DMS53 treated with DMSO at 0.1 percent for 48 hours (cell line): ENCODE measurements at regions not wholly inside any gene's neighbourhood (a gene's known extent, or its start where the extent isn't known, plus 50 kb on each side); places are given as distances from the start of the nearest gene placed in this dataset.

ENCODE experiments used
- DNase-seq: peaks from one replicate; lab custom pipeline; 2025; ENCODE audit not compliant: unreplicated experiment; lab: John Stamatoyannopoulos, UW

DNA sequence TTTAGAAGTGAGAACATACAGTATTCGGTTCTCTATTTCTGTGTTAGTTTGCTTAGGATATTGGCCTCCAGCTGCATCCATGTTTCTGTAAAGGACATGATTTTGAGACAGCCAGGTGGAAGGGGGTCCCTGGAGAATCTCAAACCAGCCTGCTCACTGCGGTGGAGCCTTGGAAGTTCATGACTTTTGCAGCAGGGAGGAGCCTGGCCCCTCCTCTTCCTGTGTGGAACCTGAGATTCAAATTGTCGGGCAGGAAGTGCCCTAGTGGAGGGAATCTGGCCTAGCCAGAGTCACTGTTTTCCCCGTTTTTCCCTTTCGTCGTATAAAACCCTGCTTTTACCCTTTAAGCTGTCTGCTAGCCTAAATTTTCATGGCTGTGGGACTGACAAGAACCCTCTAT lies 762.6 kb downstream of the PCDH18 start:
- no peak for DNase-seq

GRCh38 chr4:136768925-136769275 lies 763.4 kb downstream of the PCDH18 start:
- DNase-seq: no peak

- DNase-seq: no peak
Observed at GRCh38 chr4:136768213-136768924, 763.9 kb downstream of the PCDH18 start.

DNA sequence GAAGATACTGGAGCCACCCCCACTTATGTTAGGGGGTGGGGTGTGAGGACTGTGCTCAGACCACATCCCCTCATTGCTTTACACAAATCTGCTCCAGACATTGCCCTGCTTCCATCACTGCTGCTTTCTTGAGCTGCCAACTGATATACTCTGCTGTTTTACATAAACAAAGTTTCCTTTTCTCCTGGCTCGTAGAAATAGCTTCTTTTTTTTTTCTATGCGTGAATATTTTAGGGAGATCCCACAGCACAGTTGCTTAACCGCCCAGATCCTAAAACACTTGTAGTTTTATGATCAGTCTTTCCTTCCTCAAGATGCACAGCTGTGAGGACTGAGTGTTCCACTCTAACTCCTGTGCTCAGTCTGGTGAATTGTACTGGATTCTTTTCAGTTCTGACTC lies 768.4 kb downstream of the PCDH18 start:
- DNase-seq: no peak

GRCh38 chr4:136755531-136755916 lies 776.8 kb downstream of the PCDH18 start:
- DNase-seq: no peak

GRCh38 chr4:136754810-136755530 lies 777.3 kb downstream of the PCDH18 start:
- no peak for DNase-seq

DNA sequence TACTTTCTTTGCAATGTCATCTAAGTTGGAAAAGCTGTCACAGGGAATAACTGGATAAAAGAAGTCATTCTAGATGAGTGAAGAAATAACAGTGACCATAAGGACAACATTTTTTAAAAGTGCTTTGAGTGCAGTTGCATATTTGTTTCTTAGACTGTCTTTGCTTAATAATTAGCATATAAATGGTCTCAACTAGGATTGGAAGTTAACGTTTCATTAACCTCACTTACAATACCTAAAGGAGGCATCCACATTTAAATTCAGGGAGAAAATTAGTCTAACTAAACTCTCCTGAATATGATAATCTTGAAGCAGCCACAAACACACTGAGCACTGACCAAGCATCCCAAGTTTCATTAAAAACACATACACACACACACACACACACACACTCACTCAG lies 780.7 kb downstream of the PCDH18 start:
- no peak for DNase-seq

GRCh38 chr4:136750897-136751296 lies 781.4 kb downstream of the PCDH18 start:
- peak; percentile 25 for DNase-seq

GRCh38 chr4:136749989-136750388 lies 782.3 kb downstream of the PCDH18 start:
- DNase-seq: no peak

DNA sequence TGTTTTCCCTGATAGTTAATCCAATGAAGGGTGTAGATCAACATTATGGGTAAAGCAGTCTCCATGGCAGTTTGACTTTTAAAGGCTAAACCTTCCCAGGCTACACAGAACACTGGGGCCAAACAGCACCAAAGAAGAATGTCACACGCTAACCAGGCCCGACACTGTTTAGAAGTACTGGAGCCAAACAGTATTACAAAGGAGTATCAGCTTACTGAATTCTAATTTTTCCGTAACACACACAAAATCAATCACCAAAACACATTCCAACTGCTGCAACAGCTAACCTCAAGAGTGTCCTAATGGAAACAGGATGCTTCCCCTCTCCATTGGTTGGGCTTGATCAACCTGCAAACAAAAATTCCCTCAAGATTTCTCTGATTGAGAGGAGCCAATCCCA lies 783.5 kb downstream of the PCDH18 start:
- no peak for DNase-seq

DNA sequence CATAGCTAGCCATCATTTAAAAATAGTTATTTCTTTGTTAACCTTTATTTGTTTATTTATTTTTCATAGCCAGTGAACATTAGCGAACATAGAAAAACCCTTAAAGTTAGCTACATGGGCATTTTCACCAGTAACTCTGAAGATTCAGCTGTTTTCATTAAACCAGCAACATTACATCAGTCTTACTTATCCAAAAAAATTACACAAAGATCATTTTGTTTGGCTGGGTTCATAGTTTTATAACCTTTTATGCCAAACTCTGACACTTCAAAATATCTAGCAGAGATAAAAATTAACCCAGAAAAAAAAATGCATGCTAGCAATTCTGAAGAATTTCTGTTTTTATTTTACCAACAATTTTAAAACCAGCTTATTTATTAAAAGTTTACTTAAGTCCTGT lies 784.1 kb downstream of the PCDH18 start:
- DNase-seq: no peak

- no peak for DNase-seq
Observed at GRCh38 chr4:136743238-136743637, 789.1 kb downstream of the PCDH18 start.

DNA sequence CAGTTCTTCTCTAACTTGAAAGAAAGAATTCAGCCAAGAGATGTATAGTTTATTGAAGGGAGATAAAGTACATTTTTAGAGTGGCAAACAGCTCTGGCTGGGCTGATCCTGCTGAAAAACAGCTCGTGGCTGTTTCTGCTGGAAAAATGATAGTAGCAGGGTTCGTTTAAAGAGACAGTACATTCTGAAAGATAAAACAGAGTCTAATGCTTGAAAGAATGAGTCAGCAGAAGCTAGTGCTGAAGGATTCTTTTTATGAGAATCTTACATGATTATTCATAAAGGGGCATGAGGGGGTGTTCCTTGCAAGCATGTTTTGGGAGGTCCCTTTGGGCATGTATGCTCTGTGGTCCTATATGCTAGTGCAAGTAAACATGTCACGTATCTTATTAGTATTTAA lies 790.0 kb downstream of the PCDH18 start:
- no peak for DNase-seq

- no peak for DNase-seq
Observed at GRCh38 chr4:136741468-136741867, 790.8 kb downstream of the PCDH18 start.

DNA sequence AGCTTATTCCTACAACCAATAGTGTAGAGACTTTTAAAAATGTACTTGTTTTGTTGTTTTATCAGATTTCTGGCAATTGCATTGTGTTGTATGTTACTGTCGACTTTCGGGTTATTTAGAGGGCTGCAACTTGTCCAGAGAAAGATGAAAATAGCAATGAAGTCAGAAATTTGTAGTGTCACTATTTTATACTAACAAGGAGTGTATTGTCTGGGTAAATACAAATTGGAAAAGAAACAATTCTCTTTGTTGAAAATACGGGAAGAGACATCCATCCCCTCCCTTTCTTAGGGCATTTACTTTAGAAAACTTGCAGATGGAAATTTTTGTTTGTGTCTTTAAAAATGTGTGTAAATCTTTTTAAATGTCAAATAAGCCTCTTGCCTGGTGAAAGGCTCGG lies 792.0 kb downstream of the PCDH18 start:
- no peak for DNase-seq

DNA sequence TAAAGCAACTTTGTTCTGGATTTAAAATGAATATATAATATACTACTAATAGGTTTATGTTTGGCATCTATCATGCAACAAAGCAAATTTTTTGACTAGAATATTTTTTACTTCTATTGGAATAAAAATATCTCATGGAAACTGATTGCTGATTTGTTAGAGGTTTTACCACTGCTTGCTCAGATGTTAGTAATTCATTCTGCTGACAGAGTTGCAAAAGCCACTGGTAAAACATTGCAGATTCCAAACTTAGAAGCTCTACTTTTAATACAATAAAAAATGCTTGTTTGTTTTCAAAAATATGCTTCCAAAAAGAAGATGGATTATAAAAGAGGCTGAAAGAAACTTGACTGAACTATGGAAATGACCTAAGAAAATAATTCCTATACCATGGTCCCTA lies 795.2 kb downstream of the PCDH18 start:
- DNase-seq: no peak

DNA sequence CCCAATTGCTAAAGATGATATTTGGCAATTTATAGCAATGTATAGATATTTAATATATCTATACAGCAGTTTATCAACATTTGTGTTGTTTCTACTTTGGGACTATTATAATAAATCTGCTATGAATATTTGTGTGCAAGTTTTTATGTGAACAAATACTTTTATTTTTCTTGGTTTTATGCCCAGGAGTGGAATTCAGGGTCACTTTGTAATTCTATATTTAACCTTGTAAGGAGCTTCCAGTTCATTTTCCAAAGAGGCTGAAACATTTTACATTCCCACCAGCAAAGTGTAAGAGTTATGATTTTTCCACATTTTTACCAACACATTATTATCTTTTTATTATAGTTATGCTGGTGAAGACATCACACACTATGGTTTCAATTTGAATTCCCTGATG lies 801.3 kb downstream of the PCDH18 start:
- DNase-seq: no peak

DNA sequence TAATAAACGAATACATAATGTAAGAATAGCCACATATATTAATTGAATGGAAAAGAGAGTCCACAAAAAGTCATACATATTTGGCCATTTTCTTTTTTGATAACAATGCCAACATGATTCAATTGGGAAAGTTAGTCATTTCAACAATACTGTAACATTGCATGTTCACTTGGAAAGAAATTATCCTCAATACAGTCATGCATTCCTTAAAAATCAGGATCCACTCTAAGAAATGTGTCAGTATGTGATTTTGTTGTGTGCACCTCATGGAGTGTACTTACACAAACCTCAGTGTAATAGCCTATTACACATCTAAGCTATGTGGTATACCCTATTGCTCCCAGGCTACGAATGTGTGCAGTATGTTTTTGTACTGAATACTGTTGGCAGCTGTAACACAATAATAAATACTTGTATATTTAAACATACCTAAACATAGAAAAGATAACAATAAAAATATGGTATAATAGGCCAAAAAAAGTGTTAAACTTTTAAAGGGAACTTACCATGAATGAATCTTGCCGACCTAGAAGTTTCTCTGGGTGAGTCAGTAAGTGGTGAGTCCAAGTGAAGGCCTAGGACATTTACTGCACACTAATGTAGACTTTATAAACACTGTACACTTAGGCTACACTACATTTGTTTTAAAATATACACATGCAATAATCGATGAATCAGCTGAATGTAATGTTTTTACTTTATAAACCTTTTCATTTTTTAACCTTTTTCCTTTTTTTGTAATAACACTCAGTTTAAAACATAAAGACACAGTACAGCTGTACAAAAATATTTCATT lies 806.8 kb downstream of the PCDH18 start:
- no peak for DNase-seq

DNA sequence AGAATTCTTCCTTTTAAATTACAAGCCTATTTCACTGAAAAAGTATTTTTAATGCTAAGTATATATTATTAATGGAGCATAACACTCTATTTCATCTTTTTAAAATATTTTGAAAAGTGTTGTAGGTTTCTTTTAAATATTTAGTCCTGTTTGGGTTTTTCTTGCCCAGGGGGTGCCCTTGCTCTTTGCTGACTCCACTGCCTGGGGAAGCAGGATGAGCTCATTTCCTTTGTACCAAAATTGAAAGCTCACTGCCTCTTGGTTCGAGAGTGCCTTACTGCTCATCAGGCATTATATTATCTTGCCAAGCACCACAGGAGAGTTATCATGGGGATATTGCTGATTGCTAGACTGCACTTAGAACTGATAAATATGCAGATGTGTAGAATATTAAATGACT lies 819.2 kb downstream of the PCDH18 start:
- no peak for DNase-seq

- no peak for DNase-seq
Observed at GRCh38 chr4:136709897-136710296, 822.4 kb downstream of the PCDH18 start.

- DNase-seq: no peak
Observed at GRCh38 chr4:136706942-136707341, 825.4 kb downstream of the PCDH18 start.

GRCh38 chr4:136699905-136700304 lies 832.4 kb downstream of the PCDH18 start:
- no peak for DNase-seq
